ENCODE measurements at regions not wholly inside any gene's neighbourhood (a gene's known extent, or its start where the extent isn't known, plus 50 kb on each side); places are given as distances from the start of the nearest gene placed in this dataset.

DNA sequence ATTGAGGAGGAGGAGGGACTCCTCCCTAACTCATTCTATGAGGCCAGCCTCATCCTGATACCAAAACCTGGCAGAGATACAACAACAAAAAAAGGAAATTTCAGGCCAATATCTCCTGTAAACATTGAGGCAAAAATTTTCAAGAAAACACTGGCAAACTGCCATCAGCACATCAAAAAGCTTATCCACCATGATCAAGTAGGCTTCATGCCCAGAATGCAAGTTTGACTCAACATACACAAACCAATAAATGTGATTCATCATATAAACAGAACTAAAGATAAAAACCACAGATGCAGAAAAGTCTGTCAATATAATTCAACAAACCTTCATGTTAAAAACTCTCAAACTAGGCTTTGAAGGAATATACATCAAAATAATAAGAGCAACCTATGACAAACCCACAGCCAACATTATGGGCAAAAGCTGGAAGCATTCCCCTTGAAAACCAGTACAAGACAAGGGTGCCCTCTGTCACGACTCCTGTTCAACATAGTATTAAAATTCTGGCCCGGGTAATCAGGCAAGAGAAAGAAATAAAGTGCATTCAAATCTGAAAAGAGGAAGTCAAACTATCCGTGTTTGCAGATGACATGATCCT lies 1014.3 kb downstream of the CBLN2 start:
- TF ChIP-seq POLR2AphosphoS5 (IDR thresholded peaks at IDR 0.05; ENCODE audit: low read depth, low read length): no peak; the same call in 1 of the 2 replicates
- TF ChIP-seq, protein P1, sequence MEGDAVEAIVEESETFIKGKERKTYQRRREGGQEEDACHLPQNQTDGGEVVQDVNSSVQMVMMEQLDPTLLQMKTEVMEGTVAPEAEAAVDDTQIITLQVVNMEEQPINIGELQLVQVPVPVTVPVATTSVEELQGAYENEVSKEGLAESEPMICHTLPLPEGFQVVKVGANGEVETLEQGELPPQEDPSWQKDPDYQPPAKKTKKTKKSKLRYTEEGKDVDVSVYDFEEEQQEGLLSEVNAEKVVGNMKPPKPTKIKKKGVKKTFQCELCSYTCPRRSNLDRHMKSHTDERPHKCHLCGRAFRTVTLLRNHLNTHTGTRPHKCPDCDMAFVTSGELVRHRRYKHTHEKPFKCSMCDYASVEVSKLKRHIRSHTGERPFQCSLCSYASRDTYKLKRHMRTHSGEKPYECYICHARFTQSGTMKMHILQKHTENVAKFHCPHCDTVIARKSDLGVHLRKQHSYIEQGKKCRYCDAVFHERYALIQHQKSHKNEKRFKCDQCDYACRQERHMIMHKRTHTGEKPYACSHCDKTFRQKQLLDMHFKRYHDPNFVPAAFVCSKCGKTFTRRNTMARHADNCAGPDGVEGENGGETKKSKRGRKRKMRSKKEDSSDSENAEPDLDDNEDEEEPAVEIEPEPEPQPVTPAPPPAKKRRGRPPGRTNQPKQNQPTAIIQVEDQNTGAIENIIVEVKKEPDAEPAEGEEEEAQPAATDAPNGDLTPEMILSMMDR (IDR thresholded peaks at IDR 0.05): no peak
